Bronchial epithelial cell (primary cell): ENCODE measurements at regions not wholly inside any gene's neighbourhood (a gene's known extent, or its start where the extent isn't known, plus 50 kb on each side); places are given as distances from the start of the nearest gene placed in this dataset.

ENCODE experiments used
- DNase-seq: peaks from one replicate; pipeline ENCODE4 v3.0.0-alpha.2; 2010; ENCODE audit warnings: low read depth
- FAIRE-seq: peaks from 2 replicates; lab custom pipeline; 2011; peaks lifted over from hg19 to GRCh38; lab: Jason Lieb, UNC
- H3K27me3 ChIP-seq: 2 replicates; pipeline ENCODE4 v1.5.1; 2011; ENCODE audit warnings: low read length; ENCODE audit not compliant: control insufficient read depth, insufficient read depth
- H3K36me3 ChIP-seq: 2 replicates; pipeline ENCODE4 v1.5.1; 2011; ENCODE audit warnings: low read length; ENCODE audit not compliant: control insufficient read depth, insufficient read depth
- H3K4me3 ChIP-seq: 2 replicates; pipeline ENCODE4 v1.5.1; 2011; ENCODE audit warnings: mild to moderate bottlenecking, low read depth, low read length, control low read depth
- TF ChIP-seq, protein P1 (sequence below): IDR thresholded peaks from 2 replicates; pipeline ENCODE4 v1.5.1; 2011; ENCODE audit warnings: mild to moderate bottlenecking, moderate library complexity, low read length, control low read depth, inconsistent platforms; ENCODE audit not compliant: insufficient read depth, severe bottlenecking

DNA sequence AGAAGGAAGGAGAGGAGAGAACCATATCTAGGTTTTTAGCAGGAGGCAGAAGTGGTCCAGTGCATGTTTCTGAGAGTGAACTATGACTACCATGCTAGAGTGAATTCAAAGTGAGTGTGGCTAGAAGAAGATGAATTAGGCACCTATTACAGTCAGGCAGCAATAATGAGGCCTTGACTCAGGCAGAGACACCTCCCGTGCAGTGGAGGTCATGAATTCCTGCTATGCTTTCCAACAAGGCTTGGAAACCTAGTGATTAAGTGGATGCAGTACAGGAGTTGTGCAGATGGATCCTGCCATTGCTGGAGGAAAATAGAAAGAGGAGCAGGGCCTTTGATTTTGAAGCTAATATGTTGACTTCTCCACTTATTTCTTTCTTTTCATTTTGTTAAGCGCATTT lies 581.5 kb downstream of the RWDD3 start:
- DNase-seq (no peak), FAIRE-seq (no peak)
- no peak overlapping the region for H3K4me3 ChIP-seq
- H3K36me3 ChIP-seq, result no peaks in the 10 kb centered on the region
- H3K27me3 ChIP-seq, result no peaks in the 10 kb centered on the region
- TF ChIP-seq, protein P1, sequence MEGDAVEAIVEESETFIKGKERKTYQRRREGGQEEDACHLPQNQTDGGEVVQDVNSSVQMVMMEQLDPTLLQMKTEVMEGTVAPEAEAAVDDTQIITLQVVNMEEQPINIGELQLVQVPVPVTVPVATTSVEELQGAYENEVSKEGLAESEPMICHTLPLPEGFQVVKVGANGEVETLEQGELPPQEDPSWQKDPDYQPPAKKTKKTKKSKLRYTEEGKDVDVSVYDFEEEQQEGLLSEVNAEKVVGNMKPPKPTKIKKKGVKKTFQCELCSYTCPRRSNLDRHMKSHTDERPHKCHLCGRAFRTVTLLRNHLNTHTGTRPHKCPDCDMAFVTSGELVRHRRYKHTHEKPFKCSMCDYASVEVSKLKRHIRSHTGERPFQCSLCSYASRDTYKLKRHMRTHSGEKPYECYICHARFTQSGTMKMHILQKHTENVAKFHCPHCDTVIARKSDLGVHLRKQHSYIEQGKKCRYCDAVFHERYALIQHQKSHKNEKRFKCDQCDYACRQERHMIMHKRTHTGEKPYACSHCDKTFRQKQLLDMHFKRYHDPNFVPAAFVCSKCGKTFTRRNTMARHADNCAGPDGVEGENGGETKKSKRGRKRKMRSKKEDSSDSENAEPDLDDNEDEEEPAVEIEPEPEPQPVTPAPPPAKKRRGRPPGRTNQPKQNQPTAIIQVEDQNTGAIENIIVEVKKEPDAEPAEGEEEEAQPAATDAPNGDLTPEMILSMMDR, result no peak

DNA sequence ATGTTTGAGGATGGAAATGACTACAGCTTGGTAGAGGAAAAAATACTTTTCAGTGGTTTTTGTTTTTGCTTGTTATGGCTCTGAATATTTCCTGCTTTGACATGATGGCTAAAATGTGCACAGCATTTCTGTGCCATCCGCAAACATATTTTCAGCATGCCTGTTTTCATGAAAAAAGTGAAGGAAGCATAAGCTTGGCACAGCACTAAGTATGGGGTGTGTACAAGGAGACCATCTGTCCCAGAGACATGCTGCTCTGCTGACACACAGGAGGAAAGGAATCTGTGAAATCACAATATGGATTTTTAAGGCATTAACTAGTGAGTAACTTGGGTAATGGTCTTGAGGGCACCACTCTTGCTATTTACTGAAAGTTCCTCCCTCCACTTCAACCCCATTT lies 595.5 kb downstream of the RWDD3 start:
- no peaks in the 10 kb centered on the region for H3K27me3 ChIP-seq
- no peak overlapping the region for H3K4me3 ChIP-seq
- FAIRE-seq (no peak), DNase-seq (no peak)
- TF ChIP-seq, protein P1, result no peak
- H3K36me3 ChIP-seq, result no peaks in the 10 kb centered on the region

DNA sequence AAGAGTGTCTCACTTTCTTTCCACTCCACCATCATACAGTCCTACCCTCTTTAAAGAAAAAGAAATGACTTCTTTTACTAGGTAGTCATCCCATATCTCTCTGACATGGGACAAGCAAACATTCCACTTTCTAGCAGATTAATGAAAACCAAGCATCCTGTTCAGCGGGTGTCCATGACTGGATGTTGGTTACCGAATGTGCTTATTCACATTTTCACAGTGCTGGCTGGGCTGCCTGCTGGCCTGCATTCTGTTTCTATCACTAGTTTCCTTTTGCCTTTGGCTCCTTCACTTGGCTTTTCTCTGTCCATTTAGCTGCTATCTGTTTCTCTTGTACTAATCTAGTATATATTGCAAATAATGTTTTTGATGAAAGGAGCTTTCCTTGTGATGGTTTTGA lies 598.4 kb downstream of the RWDD3 start:
- no peak for FAIRE-seq
- no peaks in the 10 kb centered on the region for H3K36me3 ChIP-seq
- DNase-seq, result no peak
- no peaks in the 10 kb centered on the region for H3K27me3 ChIP-seq
- TF ChIP-seq, protein P1, result no peak
- H3K4me3 ChIP-seq, result no peak overlapping the region

DNA sequence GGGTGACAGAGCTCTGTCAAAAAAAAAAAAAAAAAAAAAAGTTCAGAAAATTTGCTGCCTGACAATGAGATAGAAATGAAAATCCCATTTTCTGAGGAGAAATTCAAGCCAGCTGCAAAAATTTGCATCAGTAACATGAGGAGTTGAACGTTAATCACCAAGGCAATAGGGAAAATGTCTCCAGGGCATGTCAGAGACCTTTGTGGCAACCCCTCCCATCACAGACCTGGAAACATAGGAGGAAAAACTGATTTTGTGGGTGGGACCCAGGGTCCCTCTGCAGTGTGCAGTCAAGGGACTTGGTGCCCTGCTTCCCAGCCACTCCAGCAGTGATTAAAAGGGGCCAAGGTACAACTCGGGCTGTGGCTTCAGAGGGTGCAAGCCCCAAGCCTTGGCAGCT lies 615.4 kb downstream of the RWDD3 start:
- no peaks in the 10 kb centered on the region for H3K27me3 ChIP-seq
- H3K36me3 ChIP-seq, result no peaks in the 10 kb centered on the region
- FAIRE-seq, result no peak
- TF ChIP-seq, protein P1, result no peak
- no peak for DNase-seq
- no peak overlapping the region for H3K4me3 ChIP-seq

DNA sequence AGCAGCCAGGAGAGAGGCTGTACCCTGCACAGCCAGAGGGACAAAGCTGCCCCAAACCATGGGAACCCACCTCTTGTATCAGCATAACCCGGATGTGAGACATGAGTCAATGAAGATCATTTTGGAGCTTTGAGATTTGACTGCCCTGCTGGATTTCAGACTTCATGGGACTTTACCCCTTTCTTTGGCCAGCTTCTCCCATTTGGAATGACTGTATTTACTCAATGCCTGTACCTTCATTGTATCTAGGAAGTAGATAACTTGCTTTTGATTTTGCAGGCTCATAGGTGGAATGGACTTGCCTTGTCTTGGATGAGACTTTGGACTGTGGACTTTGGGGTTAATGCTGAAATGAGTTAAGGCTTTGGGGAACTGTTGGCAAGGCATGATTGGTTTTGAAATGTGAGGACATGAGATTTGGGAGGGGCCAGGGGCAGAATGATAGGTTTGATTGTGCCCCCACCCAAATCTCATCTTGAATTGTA lies 616.2 kb downstream of the RWDD3 start:
- Histone ChIP-seq H3K36me3 (no peaks in the 10 kb centered on the region), H3K4me3 (no peak overlapping the region), H3K27me3 (no peaks in the 10 kb centered on the region)
- FAIRE-seq (no peak), DNase-seq (no peak)
- TF ChIP-seq, protein P1, result no peak

DNA sequence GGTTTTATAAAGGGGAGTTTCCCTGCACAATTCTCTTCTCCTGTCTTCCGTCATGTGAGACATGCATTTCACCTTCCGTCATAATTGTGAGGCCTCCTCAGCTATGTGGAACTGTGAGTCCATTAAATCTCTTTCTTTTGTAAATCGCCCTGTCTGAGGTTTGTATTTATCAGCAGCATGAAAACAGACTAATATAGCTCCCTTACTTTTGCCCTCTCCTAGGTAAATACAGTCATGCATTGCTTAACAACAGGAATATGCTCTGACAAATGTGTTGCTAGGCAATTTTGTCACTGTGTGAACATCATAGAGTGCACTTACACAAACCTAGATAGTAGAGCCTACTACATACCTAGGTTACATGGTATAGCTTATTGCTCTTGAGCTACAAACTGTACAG lies 616.8 kb downstream of the RWDD3 start:
- Histone ChIP-seq H3K4me3 (no peak overlapping the region), H3K36me3 (no peaks in the 10 kb centered on the region), H3K27me3 (no peaks in the 10 kb centered on the region)
- DNase-seq, result peak; percentile 29
- no peak for FAIRE-seq
- TF ChIP-seq, protein P1, result no peak
